GM21367 (cell line): ENCODE measurements at regions not wholly inside any gene's neighbourhood (a gene's known extent, or its start where the extent isn't known, plus 50 kb on each side); places are given as distances from the start of the nearest gene placed in this dataset.
A peak's percentile ranks its signal among the peaks of the same experiment; 100 is the strongest.

ENCODE experiments used
- ATAC-seq: cut with Tn5 transposase; IDR thresholded peaks from one replicate; pipeline ENCODE4 v1.9.1; 2021; ENCODE audit not compliant: unreplicated experiment

DNA sequence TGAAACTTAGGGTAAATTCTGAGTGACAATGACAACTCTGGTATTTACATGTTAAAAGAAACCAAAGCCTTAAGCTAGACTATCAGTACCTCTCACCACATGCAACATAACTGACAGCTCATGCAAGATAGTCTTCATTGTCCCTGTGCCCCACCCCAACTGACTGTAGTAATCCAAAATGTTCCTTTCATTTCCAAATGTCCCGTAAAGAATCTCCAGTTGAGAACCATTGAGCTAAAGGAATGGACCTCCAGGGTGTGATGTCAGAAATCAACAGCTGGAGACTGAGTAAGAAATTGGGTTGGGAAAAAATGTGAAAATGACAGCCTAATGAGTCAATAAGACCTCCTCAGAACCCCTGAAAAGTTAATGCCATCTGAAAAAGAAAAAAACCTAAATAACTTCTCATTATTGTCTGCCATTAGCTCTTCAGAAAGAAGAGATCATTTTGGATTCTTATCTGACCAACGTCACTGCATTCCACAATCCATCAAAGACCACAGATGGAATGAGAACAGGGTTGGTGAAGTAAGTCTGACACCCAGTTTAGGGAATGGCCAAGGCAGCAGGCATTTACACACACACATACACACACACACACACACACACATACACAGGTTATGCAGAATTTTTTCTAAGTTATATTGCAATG is 51.7 kb upstream of the ACVR2A start:
- ATAC-seq, result no peak

DNA sequence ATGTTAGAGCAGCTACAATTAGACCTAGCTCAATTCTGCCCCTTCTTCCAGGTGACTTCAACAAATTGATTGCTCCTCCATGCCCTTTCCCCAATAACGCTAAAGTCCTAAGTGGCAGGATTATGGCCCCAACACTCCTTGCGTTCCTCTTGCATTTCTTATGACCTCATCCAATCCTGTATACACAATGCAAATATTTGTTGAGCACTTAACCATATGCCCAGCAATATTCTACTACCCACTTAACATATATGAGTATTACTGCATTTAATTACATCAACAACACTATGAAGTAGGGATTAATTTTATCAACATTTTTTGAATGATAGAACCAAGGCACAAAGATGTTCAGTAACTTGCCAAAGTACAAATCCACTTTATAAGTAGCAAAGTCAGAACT is 54.2 kb upstream of the ACVR2A start:
- ATAC-seq, result no peak

DNA sequence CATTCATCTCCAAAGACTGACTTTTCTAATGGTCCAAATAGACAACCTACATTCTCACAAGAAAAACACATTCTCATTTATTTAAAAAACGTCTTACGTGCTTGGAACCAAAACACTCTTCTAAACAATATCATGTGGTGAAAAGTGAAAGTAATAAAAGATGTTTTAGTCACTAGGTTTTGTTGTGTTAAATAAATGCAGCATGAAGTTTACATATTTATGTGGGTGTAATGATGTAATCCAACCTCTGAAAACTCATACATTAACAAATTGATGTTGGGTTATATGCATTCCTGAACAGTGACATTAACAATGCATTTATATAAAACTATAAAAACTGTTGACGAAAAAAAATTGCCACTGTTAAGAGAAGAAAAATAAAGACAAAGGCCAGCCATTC is 55.1 kb upstream of the ACVR2A start:
- ATAC-seq, result no peak

DNA sequence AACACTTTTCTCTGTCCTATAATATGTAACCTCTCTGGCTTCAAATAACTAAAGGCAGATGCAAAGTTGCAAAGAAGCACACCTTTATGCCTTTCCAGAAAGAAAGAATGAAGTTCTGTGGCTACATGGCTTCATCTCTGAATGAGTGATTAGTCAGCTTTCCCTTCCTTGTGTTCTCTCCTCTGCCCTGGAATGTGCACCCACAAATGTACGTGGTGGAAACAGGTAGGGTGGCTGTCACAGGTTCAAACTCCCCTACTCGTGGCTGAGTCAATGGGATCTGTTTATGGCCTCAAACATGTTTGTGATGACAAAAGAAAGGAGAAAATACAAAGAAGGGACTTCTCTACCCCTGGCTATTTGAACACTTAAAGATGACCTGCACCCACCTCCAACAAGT is 55.5 kb upstream of the ACVR2A start:
- no peak for ATAC-seq

DNA sequence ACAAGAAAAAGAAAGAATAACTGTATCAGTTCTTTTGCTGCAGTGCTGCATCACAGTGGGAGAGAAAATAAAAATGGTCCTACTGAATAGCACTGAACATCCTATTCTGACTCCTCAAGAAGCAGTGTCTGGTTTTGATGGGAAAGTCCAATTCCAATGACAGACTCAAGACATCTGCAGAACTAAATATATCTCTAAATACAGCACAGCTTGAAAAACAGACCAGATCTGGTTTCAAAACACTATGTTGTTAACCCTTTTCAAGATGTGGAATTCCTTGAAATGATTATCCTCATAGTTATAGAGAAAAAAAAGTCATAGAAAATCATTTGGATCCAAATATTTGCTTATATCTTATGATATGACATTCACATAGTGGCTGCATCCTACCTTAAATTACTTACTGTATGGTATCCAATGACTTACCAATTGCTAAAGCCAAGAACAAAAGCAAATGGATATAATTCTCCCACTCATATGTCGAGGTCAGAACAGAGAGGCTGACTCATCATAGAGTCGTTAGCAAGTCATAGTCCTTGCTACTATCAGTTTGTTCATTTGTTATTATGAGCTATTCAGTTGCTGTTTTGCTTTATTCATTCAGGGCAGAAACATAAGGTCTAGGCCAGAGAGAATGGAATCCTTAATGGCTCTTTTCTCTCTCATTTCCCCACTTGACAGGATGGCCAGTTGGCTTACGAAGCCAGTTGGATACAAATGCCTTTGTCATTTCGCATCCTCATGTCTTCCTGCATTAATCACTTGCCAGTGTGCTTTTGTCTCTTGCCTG is 62.5 kb upstream of the ACVR2A start:
- no peak for ATAC-seq

DNA sequence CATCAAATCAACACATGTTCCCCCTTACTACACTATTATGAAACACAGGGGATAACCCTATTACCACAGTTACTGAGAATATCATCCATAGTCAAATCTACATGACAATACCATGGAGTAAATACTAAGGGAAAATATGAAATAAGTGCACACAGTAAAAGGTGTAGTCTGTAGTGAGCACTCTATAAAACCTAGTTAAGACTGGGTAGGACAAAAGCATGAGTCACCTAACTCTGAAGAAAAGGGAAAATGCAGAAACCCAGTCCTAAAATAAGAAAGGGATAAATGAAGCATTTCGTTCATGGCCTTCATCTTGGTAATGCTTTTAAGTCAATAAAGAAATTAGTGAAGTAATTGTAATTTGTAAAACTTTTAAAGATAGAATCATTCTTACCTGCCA is 65.4 kb upstream of the ACVR2A start:
- ATAC-seq, result no peak

DNA sequence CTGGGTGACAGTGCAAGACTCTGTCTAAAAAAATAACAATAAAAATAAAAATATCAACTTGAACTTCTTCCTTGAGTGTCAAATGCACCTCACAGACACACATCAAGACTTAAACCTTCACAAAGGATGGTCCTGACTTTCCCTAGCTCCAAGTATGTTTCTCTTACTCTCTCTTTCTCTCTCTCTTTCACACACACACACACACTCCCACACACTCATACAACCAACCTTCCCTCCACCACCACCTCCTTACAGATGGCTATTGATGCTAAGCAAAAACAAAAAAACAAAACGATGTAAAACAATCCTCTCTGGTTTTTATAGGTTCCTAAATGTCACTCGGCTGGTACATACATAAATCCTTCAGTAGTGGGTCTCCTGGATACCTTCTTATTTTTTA is 67.4 kb upstream of the ACVR2A start:
- no peak for ATAC-seq

DNA sequence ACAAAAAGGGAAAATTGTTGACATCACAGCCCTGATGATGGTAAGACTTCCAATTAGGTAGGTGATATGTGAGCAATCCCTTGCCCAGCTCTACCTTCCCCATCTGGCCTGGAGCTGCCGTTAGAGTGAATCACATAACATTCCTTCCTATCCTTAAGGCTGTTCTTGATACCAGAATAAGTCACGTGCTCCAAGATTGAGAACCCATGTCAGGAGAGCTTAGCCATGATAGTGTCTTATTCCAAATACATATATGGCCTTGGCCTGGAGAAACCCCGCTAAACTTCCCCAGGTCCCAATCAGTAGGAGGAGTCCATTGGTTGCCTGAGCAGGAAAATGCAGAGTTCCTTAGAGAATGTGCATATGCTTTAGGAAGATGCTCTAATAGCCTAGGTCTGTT is 70.0 kb upstream of the ACVR2A start:
- no peak for ATAC-seq

DNA sequence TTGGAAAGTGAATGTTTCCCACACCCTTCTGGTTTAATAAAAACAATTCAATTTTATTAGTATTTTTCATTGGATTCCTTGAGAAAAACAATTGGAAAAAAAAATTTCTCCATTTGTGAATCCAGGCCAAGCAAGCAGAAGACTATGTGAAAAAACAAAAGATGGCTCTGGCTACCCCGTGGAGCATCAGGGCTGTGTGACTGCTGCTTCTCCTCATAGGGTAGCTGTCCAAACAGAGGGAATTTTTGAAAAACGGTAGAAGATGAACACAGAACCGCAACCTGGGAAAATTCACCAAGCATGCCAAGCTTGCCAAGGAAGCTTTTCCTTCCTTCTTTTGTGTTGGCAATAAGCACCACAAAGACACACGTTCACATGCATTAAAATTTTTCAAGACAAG is 71.3 kb upstream of the ACVR2A start:
- ATAC-seq, result no peak

DNA sequence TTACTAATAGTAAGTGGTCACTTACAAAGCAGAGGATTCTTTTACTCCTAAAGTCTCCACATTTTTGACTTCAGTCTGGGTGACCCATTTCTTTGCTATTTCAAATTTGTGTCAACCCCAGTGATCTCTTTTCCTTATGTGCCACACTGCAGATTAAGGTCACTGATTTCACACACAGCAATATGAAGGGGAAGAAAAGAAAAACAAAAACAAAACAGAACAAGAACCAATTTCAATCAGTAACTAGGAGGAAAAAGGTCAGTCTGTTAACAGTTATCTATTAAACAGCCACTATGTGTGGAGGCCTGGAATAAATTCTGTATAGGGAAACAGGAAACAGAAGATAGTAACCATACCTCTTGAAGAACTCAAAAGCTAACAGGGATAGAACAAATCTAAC is 72.0 kb upstream of the ACVR2A start:
- ATAC-seq, result no peak

DNA sequence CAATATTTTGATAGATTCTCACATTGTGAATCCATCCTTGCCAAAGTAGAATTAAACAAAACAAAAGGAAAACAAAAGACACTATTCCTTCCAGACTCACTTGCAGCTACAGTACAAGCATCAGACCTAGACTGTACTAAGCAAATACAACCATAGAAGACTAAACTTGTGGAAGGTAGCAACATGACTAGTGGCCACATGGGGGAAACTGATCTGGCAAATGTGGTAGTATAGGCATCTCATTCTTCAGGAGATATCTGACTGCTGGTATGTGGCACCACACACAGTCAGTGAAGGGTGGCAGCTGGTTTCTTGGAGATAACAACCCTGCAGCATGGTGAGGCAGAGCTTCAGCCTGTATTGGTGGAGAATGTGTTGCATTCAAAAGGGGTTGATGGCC is 81.0 kb upstream of the ACVR2A start:
- no peak for ATAC-seq

DNA sequence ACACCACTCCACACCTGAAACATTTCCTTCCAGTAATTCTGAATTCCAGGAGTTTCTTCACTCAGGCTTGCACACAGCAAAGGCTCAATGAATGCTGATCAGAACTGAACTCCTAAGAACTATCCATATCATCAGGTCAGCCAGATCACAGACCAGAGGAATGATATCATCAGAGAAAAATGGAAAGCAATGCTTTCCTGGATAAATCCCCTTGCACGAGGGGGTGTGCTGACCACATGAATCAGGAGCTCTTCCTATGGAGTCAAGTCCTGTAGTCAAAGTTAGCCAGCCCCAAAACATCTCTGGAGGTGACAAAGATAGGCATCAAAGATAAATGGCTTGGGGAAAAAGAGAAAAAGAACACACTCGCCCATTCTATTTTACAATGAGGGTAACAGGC is 83.8 kb upstream of the ACVR2A start:
- ATAC-seq, result no peak

DNA sequence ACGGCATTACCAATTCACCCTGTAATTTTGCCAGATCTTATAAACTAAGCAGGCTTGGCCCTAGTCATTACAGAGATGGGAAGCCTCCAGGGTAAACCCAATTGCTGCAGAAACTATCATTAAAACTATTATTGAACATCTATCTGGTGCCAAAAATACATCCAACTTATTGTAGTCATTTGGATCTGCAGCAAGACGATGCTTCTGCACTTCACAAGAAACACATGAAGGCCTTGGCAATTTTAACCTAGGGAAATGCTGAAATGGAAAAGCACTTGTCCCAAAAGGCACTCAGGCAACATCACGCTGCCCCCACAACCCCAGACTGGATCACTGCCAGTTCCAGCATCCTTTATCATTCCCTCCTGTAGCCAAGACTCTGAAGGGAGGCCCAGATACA is 85.3 kb upstream of the ACVR2A start:
- no peak for ATAC-seq

DNA sequence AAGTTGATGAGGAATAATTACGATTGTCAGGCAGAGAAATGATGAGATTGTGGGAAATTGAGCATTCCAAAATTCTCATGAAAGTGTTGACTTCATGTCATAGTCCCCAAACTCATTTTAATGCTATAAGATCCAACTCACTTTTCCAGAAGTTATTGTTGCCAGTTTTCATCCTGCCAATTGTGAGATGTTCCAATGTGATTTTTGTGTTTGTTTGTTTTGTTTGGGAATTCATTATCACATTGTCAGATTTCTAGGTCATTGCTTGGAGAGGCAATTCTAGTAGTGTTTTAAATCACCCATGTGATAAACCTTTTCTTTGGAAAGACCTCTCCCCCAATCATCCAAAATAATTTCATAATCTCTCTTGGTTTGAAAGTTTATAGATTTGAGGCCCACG is 86.0 kb upstream of the ACVR2A start:
- ATAC-seq, result no peak

DNA sequence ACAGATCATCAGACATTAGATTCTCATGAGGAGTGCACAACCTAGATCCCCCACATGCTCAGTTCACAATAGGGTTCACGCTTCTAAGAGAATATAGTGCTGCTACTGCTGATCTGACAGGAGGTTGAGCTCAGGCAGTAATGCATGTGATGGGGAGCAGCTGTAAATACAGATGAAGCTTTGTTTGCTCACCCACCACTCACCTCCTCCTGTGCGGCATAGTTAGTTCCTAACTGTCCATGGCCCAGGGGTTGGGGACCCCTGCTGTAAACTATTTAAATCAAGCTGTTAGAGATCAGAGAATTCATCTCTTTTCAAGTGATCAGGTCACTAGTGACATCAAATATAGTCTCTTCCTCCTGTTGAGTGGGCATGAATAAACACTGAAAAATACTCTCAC is 88.8 kb upstream of the ACVR2A start:
- ATAC-seq, result no peak

DNA sequence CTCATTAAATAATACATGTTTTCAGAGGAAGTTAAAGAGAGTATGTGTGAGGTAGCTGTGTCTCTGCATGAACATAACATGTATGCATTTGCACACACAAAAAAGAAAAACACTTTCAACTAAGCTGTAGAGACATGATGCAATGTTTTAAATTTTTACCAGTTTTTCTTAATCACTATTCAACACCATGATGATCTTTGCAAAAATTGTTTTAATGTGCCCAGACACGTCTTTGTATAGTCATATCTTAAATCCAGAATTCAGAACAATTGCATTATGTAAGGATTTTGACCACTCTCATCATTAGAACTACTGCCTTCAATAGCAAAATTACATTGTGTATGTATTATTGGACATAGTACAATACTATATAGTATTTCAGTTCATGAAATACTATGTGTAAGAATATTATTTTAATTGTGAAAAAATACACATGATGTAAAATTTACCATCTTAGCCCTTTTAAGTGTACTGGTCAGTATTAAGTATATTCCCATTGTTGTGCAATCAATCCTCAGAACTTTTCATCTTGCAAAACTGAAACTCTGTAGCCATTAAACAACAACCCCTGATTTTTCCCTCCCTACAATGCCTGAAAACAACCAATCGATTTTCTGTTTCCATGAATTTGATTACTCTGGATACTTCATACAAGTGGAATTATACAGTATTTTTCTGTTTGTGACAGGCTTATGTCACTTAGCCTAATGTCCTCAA is 104.5 kb upstream of the ACVR2A start:
- ATAC-seq, result no peak

DNA sequence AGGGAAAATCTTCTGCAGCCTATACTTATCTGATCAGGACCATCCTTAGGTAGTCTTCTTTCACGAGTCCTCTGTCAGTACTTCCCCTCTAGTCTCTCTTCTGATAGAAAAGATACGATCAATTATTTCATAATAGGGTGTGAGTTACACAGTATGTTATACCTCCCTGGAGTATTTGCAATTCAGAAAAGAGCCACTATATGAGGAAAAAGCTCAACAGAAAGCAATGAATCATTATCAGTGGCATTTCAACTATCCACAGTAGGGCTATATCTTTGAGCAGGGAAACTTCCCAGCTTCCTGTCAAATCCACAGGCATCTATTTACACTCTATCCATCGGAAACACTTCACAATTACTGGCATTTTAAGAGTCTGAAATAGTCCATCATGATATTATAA is 105.3 kb upstream of the ACVR2A start:
- ATAC-seq, result no peak

DNA sequence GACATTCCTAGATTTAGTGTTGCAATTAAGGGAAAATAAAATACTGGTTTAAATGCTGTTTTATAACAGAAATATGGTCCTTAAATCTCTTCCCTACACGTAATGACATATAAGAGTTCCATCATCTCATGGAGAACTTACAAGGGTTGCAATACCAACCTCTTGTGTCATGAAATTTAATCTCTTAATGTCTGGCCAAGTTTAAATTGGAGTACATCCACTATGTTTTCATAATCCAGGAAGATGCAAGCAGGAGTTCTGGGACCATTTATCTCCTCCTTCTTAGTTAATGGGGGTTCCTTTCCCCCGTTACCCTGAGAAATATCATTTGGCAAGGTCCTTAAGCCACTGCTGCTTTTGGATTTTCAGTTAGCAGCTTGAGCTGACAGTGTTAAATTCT is 126.0 kb upstream of the ACVR2A start:
- ATAC-seq, result no peak

DNA sequence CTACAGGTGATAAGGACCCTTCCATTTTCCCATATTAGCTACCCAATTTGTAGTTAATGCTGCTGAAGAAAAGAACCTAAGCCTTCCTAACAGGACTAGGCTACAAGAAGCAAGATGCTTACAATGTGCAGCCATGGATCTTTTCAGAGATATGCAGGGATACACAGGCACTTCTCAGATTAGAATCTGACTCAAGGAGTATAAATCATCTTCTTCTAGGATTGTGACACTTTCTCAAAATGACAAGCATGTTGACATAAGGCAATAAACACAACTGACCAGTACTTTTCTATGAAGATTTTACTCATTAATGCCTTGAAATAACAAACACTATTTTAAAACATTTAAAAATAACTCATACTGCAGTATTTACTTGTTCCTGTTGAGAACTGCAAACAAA is 127.9 kb upstream of the ACVR2A start:
- no peak for ATAC-seq

DNA sequence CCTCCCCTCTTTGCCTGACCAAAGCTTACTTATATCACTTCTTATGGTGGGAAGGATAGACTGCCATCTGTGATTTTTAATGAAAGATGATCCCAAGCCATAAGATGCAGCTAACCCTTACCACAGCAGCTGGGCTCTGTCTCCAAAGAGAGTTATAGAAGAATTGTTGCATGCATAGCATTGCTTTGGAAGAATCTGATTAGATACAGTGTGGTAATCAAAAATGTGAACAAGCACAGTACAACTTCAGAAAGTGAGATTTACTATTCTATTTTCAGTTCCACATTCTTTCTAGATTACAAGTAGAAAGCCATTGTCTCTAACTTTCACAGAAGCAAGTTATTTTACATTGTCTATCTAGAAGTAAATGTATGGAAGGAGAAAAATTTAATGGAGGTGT is 129.0 kb upstream of the ACVR2A start:
- ATAC-seq, result peak; percentile 91

DNA sequence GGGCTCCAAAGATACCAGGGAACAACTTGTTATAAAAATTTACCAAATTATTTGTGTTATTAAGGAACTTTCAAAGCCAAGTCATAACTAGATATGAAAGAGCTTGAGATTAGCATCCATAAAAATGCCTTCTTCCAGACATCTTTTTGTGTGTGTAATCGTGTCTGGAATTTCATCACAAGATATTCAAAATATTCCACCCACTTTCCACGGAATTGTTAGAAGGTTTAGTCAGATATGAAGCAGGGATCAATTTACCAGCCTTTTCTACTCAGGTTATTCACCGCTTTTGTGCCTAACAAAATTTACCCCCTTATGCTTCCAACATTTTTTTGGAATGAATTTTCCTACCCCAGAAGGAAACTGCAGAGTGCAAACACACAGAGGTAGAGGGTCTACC is 130.2 kb upstream of the ACVR2A start:
- no peak for ATAC-seq

DNA sequence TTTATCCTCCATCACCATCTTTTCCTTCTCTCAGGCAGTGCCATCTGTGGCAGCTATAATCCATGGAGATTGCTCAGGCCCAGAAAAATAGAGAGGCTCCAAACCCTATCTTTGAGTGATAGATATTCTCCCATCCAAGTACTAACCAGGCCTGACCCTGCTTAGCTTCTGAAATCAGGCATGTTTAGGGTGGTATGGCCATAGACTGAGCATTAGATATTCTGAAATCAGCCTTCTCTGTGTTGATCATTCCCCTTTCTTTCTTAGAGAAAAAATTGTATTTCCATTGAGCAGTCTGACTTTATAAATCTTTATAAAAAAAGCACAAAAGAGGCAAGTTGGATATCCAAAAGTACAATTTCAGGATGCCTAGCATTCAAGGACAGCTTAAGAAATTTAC is 131.5 kb upstream of the ACVR2A start:
- ATAC-seq, result no peak
